ENCODE measurements at regions not wholly inside any gene's neighbourhood (a gene's known extent, or its start where the extent isn't known, plus 50 kb on each side); places are given as distances from the start of the nearest gene placed in this dataset.

DNA sequence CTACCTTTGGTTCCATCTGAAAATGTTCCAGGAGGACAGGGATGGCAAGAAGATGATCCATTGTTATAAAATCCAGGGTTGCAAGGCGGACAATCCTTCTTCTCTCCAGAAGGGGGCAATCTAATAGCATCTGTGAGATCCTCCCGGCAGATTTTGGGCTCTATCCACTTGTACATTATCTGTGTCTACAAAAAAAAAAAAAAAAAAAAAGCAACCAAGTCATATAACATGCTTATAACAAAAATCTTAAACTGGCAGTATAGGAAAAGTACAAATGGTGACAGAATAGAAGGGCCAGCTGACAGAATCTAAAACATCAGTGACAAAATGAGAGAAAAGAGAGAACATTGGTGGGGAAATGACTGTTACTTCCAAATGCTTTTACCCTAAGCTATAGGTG is 132.7 kb downstream of the ELAPOR2 start:
- H3K4me3 Mint-ChIP-seq (ENCODE audit: unreplicated experiment), result no peak overlapping the region
- DNase-seq (ENCODE audit: low spot score), result peak; percentile 41
- peaks cover 9% of the 10 kb centered on the region for H3K4me1 Mint-ChIP-seq (ENCODE audit: unreplicated experiment)
- peaks cover 12% of the 10 kb centered on the region for H3K36me3 Mint-ChIP-seq (ENCODE audit: low read depth, unreplicated experiment)
- TF ChIP-seq, protein P1, sequence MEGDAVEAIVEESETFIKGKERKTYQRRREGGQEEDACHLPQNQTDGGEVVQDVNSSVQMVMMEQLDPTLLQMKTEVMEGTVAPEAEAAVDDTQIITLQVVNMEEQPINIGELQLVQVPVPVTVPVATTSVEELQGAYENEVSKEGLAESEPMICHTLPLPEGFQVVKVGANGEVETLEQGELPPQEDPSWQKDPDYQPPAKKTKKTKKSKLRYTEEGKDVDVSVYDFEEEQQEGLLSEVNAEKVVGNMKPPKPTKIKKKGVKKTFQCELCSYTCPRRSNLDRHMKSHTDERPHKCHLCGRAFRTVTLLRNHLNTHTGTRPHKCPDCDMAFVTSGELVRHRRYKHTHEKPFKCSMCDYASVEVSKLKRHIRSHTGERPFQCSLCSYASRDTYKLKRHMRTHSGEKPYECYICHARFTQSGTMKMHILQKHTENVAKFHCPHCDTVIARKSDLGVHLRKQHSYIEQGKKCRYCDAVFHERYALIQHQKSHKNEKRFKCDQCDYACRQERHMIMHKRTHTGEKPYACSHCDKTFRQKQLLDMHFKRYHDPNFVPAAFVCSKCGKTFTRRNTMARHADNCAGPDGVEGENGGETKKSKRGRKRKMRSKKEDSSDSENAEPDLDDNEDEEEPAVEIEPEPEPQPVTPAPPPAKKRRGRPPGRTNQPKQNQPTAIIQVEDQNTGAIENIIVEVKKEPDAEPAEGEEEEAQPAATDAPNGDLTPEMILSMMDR (IDR thresholded peaks at IDR 0.05; ENCODE audit: unreplicated experiment), result peak; percentile 86
- H3K27me3 Mint-ChIP-seq (ENCODE audit: unreplicated experiment), result no peaks in the 10 kb centered on the region
- no peaks in the 10 kb centered on the region for H3K9me3 Mint-ChIP-seq (ENCODE audit: unreplicated experiment)
- H3K27ac Mint-ChIP-seq (ENCODE audit: unreplicated experiment), result no peak overlapping the region

DNA sequence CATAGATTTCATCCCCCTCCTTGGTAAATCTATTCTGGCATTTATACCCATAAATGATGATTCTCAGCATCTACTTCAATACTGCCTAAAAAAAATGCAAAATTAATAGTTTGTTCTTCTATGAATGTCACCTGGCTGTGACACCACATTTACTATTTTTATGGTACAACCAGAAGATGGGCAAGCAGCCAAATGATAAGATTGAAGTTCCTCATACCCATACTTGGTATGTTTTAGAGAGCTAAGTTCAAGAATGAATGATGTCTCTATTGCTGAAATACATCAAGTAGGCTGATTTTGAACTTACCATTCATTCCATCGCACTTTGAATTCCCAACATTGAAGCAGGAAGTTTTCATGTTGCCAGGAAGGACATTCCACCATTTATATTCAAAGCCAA is 134.2 kb downstream of the ELAPOR2 start:
- TF ChIP-seq, protein P1 (IDR thresholded peaks at IDR 0.05; ENCODE audit: unreplicated experiment), result no peak
- Mint-ChIP-seq H3K9me3 (ENCODE audit: unreplicated experiment) (no peaks in the 10 kb centered on the region), H3K36me3 (ENCODE audit: low read depth, unreplicated experiment) (peaks cover 8% of the 10 kb centered on the region), H3K4me1 (ENCODE audit: unreplicated experiment) (peaks cover 9% of the 10 kb centered on the region), H3K4me3 (ENCODE audit: unreplicated experiment) (no peak overlapping the region), H3K27me3 (ENCODE audit: unreplicated experiment) (peaks cover 1% of the 10 kb centered on the region), H3K27ac (ENCODE audit: unreplicated experiment) (no peak overlapping the region)
- no peak for DNase-seq (ENCODE audit: low spot score)

DNA sequence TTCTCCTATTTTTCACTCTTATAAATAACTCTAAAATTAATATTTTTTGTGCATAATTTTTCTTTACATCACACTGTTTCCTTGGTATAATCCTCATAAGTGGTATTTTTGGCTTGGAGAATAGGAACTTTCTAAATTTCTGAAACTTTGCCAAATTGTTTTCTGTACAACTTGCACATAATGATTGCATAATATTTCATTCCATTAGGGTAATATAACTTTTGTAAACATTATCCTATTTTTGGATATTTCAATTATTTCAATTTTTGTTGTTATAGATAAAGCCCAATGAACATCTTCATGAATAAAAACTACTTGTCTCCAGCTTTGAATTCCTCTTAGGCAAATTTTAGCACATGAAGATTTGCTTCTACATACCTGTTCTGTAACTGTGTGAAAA is 135.9 kb downstream of the ELAPOR2 start:
- Mint-ChIP-seq H3K36me3 (ENCODE audit: low read depth, unreplicated experiment) (no peaks in the 10 kb centered on the region), H3K27ac (ENCODE audit: unreplicated experiment) (no peak overlapping the region), H3K27me3 (ENCODE audit: unreplicated experiment) (peaks cover 1% of the 10 kb centered on the region), H3K9me3 (ENCODE audit: unreplicated experiment) (no peaks in the 10 kb centered on the region), H3K4me1 (ENCODE audit: unreplicated experiment) (peaks cover 3% of the 10 kb centered on the region), H3K4me3 (ENCODE audit: unreplicated experiment) (no peak overlapping the region)
- no peak for DNase-seq (ENCODE audit: low spot score)
- TF ChIP-seq, protein P1 (IDR thresholded peaks at IDR 0.05; ENCODE audit: unreplicated experiment), result no peak

DNA sequence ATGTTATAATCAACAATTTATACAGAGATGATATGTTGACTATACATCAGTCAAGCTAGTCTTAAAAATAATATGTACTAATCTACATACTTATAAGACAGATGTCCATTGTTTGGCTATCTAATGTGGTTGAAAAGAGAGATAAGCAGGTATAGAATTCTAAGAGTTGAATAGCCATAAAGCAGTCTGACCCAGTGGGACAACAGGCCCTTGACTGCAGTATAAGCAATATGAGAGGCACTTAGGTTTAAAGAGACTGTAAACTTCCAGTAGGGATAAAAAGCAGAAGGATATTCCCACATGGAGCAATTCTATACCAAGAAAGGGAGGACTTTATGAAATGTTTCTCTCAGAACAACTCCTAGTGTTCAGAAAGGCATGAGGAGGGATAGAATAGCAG is 139.3 kb downstream of the ELAPOR2 start:
- H3K9me3 Mint-ChIP-seq (ENCODE audit: unreplicated experiment), result no peaks in the 10 kb centered on the region
- TF ChIP-seq, protein P1 (IDR thresholded peaks at IDR 0.05; ENCODE audit: unreplicated experiment), result no peak
- H3K36me3 Mint-ChIP-seq (ENCODE audit: low read depth, unreplicated experiment), result no peaks in the 10 kb centered on the region
- H3K27me3 Mint-ChIP-seq (ENCODE audit: unreplicated experiment), result peaks cover 1% of the 10 kb centered on the region
- H3K27ac Mint-ChIP-seq (ENCODE audit: unreplicated experiment), result no peak overlapping the region
- no peaks in the 10 kb centered on the region for H3K4me1 Mint-ChIP-seq (ENCODE audit: unreplicated experiment)
- no peak for DNase-seq (ENCODE audit: low spot score)
- no peak overlapping the region for H3K4me3 Mint-ChIP-seq (ENCODE audit: unreplicated experiment)

DNA sequence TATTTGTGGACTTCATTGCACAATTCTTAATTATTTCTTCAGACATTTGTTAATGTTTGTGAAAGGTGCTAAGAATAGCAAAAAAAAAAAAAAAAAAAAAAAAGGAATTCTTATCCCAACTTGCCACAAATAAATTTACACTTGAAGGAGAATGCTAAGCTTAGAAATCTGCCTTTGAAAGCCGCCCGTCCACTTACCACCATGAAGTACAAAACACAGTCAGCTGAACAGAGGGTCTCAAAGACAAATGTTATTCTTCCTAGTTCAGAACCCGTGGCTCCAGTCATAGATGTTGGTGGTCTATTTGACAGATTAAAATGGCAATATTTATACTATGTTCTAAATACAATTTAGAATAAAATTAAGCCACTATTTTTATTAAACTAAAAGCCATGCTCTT is 141.2 kb downstream of the ELAPOR2 start:
- no peak for DNase-seq (ENCODE audit: low spot score)
- Mint-ChIP-seq H3K4me3 (ENCODE audit: unreplicated experiment) (no peak overlapping the region), H3K4me1 (ENCODE audit: unreplicated experiment) (no peaks in the 10 kb centered on the region), H3K27me3 (ENCODE audit: unreplicated experiment) (peaks cover 1% of the 10 kb centered on the region), H3K9me3 (ENCODE audit: unreplicated experiment) (no peaks in the 10 kb centered on the region), H3K36me3 (ENCODE audit: low read depth, unreplicated experiment) (no peaks in the 10 kb centered on the region), H3K27ac (ENCODE audit: unreplicated experiment) (no peak overlapping the region)
- TF ChIP-seq, protein P1 (IDR thresholded peaks at IDR 0.05; ENCODE audit: unreplicated experiment), result no peak

Data from endothelial cell (in vitro differentiated cells).